ENCODE measurements at regions not wholly inside any gene's neighbourhood (a gene's known extent, or its start where the extent isn't known, plus 50 kb on each side); places are given as distances from the start of the nearest gene placed in this dataset.

DNA sequence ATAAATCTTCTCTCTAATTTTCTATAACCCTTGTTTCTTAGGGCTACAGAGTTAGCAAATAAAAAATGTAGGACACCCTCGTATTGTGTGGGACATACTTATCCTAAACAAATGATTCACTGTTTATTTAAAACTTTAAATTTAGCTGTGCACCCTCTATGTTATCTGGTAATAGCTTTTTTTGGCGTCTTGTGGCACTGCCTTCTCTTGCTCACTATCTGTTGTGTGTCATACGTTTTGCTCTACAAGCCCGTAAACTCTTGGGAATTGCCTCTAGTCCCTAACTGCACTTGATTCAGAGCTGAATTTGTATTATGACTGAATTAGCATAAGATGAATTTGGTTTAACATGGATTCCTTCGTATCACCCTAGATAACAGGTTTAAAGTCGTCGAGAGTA lies 144.3 kb upstream of the MYOCD start:
- no peak for TF ChIP-seq FOS (IDR thresholded peaks at IDR 0.05; ENCODE audit: borderline replicate concordance, extremely low read depth, insufficient read length)
- TF ChIP-seq, protein P1, sequence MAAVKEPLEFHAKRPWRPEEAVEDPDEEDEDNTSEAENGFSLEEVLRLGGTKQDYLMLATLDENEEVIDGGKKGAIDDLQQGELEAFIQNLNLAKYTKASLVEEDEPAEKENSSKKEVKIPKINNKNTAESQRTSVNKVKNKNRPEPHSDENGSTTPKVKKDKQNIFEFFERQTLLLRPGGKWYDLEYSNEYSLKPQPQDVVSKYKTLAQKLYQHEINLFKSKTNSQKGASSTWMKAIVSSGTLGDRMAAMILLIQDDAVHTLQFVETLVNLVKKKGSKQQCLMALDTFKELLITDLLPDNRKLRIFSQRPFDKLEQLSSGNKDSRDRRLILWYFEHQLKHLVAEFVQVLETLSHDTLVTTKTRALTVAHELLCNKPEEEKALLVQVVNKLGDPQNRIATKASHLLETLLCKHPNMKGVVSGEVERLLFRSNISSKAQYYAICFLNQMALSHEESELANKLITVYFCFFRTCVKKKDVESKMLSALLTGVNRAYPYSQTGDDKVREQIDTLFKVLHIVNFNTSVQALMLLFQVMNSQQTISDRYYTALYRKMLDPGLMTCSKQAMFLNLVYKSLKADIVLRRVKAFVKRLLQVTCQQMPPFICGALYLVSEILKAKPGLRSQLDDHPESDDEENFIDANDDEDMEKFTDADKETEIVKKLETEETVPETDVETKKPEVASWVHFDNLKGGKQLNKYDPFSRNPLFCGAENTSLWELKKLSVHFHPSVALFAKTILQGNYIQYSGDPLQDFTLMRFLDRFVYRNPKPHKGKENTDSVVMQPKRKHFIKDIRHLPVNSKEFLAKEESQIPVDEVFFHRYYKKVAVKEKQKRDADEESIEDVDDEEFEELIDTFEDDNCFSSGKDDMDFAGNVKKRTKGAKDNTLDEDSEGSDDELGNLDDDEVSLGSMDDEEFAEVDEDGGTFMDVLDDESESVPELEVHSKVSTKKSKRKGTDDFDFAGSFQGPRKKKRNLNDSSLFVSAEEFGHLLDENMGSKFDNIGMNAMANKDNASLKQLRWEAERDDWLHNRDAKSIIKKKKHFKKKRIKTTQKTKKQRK (IDR thresholded peaks at IDR 0.05; ENCODE audit: low read depth, low read length): no peak
- TF ChIP-seq, protein P2, sequence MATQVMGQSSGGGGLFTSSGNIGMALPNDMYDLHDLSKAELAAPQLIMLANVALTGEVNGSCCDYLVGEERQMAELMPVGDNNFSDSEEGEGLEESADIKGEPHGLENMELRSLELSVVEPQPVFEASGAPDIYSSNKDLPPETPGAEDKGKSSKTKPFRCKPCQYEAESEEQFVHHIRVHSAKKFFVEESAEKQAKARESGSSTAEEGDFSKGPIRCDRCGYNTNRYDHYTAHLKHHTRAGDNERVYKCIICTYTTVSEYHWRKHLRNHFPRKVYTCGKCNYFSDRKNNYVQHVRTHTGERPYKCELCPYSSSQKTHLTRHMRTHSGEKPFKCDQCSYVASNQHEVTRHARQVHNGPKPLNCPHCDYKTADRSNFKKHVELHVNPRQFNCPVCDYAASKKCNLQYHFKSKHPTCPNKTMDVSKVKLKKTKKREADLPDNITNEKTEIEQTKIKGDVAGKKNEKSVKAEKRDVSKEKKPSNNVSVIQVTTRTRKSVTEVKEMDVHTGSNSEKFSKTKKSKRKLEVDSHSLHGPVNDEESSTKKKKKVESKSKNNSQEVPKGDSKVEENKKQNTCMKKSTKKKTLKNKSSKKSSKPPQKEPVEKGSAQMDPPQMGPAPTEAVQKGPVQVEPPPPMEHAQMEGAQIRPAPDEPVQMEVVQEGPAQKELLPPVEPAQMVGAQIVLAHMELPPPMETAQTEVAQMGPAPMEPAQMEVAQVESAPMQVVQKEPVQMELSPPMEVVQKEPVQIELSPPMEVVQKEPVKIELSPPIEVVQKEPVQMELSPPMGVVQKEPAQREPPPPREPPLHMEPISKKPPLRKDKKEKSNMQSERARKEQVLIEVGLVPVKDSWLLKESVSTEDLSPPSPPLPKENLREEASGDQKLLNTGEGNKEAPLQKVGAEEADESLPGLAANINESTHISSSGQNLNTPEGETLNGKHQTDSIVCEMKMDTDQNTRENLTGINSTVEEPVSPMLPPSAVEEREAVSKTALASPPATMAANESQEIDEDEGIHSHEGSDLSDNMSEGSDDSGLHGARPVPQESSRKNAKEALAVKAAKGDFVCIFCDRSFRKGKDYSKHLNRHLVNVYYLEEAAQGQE (IDR thresholded peaks at IDR 0.05; ENCODE audit: low read depth, low read length): no peak
- no peak for TF ChIP-seq SPI1 (IDR thresholded peaks at IDR 0.05; ENCODE audit: borderline replicate concordance, insufficient read depth, low read depth, low read length)
- TF ChIP-seq, protein P3, sequence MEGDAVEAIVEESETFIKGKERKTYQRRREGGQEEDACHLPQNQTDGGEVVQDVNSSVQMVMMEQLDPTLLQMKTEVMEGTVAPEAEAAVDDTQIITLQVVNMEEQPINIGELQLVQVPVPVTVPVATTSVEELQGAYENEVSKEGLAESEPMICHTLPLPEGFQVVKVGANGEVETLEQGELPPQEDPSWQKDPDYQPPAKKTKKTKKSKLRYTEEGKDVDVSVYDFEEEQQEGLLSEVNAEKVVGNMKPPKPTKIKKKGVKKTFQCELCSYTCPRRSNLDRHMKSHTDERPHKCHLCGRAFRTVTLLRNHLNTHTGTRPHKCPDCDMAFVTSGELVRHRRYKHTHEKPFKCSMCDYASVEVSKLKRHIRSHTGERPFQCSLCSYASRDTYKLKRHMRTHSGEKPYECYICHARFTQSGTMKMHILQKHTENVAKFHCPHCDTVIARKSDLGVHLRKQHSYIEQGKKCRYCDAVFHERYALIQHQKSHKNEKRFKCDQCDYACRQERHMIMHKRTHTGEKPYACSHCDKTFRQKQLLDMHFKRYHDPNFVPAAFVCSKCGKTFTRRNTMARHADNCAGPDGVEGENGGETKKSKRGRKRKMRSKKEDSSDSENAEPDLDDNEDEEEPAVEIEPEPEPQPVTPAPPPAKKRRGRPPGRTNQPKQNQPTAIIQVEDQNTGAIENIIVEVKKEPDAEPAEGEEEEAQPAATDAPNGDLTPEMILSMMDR (IDR thresholded peaks at IDR 0.05 in 2 of 3, conservative IDR thresholded peaks at IDR 0.05 in 1 of 3; ENCODE audit: control insufficient read depth in 2 of 3, extremely low read depth in 1 of 3, insufficient read depth in 1 of 3, low read depth in 3 of 3, low read length in 3 of 3): no peak
- TF ChIP-seq ZNF24 (IDR thresholded peaks at IDR 0.05): no peak
- TF ChIP-seq SMARCA5 (IDR thresholded peaks at IDR 0.05): no peak
- no peak for TF ChIP-seq FOXM1 (IDR thresholded peaks at IDR 0.05; ENCODE audit: low read depth, low read length)
- TF ChIP-seq NBN (IDR thresholded peaks at IDR 0.05): no peak
- TF ChIP-seq POLR2AphosphoS5 (IDR thresholded peaks at IDR 0.05; ENCODE audit: low read length): no peak
- no peak for TF ChIP-seq KDM1A (IDR thresholded peaks at IDR 0.05; ENCODE audit: borderline replicate concordance)
- no peak for TF ChIP-seq EZH2 (IDR thresholded peaks at IDR 0.05; ENCODE audit: borderline replicate concordance, control insufficient read depth, low read depth, low read length)
- TF ChIP-seq MXI1 (IDR thresholded peaks at IDR 0.05; ENCODE audit: low read depth, low read length): no peak
- no peak for TF ChIP-seq TAF1 (IDR thresholded peaks at IDR 0.05; ENCODE audit: borderline replicate concordance, low read depth, low read length)

Measured in GM12878 (cell line).